Thymus (tissue), 11 donors: ENCODE measurements at regions not wholly inside any gene's neighbourhood (a gene's known extent, or its start where the extent isn't known, plus 50 kb on each side); places are given as distances from the start of the nearest gene placed in this dataset.

Experiments used
- DNase-seq, 9 donors: peaks; one replicate each; pipeline ENCODE4 v3.0.0-alpha.2; 2013; ENCODE audit warnings: low spot score in 9 of 9, low read depth in 6 of 9, missing footprints in 1 of 9
- H3K27ac ChIP-seq, 2 donors: one replicate each; pipeline ENCODE4 v1.5.1; 2013; ENCODE audit warnings: control low read depth in 1 of 2, low read depth in 1 of 2, low read length in 1 of 2, mild to moderate bottlenecking in 1 of 2, moderate library complexity in 1 of 2
- H3K27me3 ChIP-seq, 2 donors: one replicate each; pipeline ENCODE4 v1.5.1; 2013; ENCODE audit warnings: low read length in 1 of 2; ENCODE audit not compliant: control insufficient read depth in 2 of 2, insufficient read depth in 1 of 2
- H3K36me3 ChIP-seq, 2 donors: one replicate each; pipeline ENCODE4 v1.5.1; 2013; ENCODE audit warnings: low read length in 1 of 2, mild to moderate bottlenecking in 1 of 2, moderate library complexity in 1 of 2; ENCODE audit not compliant: control insufficient read depth in 2 of 2, insufficient read depth in 2 of 2
- H3K4me1 ChIP-seq, 2 donors: one replicate each; pipeline ENCODE4 v1.5.1; 2013; ENCODE audit warnings: low read length in 2 of 2; ENCODE audit not compliant: control insufficient read depth in 2 of 2, insufficient read depth in 2 of 2
- H3K4me3 ChIP-seq, 2 donors: one replicate each; pipeline ENCODE4 v1.5.1; 2013; ENCODE audit warnings: low read length in 2 of 2, control low read depth in 1 of 2, mild to moderate bottlenecking in 1 of 2
- H3K9me3 ChIP-seq, 2 donors: one replicate each; pipeline ENCODE4 v1.5.1; 2013; ENCODE audit warnings: low read length in 1 of 2, mild to moderate bottlenecking in 1 of 2; ENCODE audit not compliant: control insufficient read depth in 2 of 2, insufficient read depth in 1 of 2
- WGBS: extraction: QIAGEN DNeasy Blood & Tissue Kit; methylation state at CpG from one replicate; pipeline ENCODE4 v1.1.7; 2013; 5-methylcytosine and 5-hydroxymethylcytosine counted together
- donor health status: healthy.

DNA sequence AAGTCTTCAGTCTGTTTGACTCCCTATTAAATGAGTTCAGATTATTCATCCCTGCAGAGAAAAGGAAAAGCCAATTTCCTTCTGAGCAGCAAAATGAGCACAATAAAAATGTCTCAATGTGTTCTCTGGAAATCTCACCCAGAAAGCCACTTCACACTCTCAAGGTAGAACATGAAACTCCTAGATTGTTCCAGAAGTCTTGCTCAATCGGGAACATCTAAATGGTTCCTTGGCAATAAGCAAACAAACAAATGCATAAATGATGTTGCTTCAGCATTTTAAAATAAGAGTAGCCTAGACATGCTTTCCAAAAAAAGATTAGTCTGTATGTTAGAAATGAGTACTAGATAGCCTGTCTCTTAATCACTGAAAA is 59.7 kb upstream of the TNFRSF19 start:
- DNase-seq, result no peak
- 92% methylated on average over 1 of the region's 1 CpG for WGBS
- Histone ChIP-seq H3K4me3 (no peak overlapping the region), H3K27ac (no peak overlapping the region), H3K36me3 (no peaks in the 10 kb centered on the region), H3K4me1 (no peaks in the 10 kb centered on the region), H3K9me3 (no peaks in the 10 kb centered on the region), H3K27me3 (peaks cover 0 to 2% of the 10 kb centered on the region in 2 donors)

DNA sequence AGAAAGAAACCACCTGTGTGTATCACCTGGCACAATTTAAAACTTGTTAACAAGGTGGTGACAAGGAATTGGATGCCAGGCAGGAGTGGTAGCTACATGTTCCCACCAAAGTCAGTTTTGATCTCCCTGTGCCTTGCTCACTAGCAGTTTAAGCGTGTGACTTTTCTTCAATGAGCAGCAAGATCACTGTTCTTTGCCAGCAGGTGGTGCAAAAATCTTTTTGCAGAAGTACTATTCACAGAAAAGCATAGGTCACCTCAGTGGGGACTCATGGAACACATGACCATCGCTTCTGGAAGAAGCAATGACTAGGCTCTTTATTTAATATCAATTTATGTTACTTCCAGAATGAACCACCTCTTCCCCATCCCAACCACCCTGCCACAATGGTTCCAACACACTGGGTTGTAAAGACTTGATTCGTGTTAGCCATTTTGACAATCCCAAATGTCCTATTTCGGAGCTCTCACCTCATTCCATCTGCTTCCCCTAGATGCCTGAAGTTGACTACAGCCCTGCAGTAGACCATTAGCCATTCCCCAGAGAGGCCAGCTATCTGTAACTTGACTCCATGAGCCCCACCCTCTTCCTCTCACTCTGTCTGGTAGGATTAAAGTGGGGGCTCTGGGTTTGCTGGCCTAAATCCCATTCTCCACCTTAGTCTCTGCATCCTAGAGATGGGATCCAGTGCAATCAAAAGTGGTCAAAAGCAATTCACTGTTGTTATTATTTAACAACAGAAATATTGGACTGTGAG is 59.1 kb upstream of the TNFRSF19 start:
- Histone ChIP-seq H3K9me3 (no peaks in the 10 kb centered on the region), H3K36me3 (no peaks in the 10 kb centered on the region), H3K4me3 (no peak overlapping the region), H3K4me1 (no peaks in the 10 kb centered on the region), H3K27ac (no peak overlapping the region), H3K27me3 (peaks cover 0 to 7% of the 10 kb centered on the region in 2 donors)
- WGBS, result 68% methylated on average over 4 of the region's 4 CpGs
- DNase-seq, result peak in 4 of 9 donors; percentile 2 to 38 (median 6)

DNA sequence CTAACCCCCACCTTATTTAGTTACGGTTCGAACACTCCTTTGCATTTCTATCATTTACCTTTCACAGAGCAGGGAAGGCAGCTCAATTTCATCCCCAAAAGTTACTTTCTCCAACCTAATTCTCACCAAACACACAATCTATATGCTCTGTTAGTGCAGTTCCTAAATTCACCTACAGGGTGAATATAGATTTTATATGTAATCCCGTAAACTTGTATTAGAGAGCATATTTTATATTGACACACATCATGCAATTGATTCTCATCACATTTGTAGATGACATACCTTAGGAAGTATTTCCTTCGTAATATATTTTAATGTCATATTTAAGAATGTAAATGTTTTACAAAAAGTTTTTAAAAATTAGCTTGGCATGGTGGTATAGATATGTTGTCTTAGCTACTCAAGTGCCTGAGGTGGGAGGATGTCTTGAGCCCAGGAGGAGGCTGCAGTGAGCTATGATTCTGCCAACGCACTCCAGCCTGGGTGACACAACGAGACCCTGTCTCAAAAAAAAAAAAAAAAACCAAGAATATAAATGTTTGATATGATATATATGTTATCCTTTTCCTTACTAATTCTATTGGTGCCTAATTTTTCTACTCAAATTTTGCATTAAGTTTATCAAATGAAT is 57.3 kb upstream of the TNFRSF19 start:
- H3K9me3 ChIP-seq, result no peaks in the 10 kb centered on the region
- DNase-seq, result no peak
- 96% methylated on average over 6 of the region's 6 CpGs for WGBS

DNA sequence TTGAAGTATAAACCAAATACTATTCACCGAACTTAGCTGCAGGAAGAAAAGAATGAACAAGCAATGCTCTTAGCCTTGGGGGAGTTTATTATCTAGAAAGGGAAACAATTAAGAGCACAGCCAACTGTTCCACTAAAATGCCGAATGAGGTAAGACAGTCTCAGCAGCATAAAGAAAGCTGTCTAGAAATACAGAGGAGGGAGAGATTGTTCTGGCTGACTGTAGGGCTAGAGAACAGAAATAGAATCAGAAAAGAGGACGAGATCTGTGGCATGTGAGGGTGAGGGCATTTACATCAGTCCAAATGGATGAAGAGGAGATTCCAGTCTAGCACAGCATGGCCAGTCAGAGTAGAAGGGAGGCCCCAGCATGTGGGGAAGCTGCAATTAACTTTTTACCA is 56.8 kb upstream of the TNFRSF19 start:
- peaks cover 0 to 7% of the 10 kb centered on the region in 2 donors for H3K27me3 ChIP-seq
- no peaks in the 10 kb centered on the region for H3K36me3 ChIP-seq
- WGBS, result 92% methylated on average over 3 of the region's 3 CpGs
- DNase-seq, result no peak
- no peaks in the 10 kb centered on the region for H3K9me3 ChIP-seq
- H3K4me3 ChIP-seq, result no peak overlapping the region
- H3K27ac ChIP-seq, result no peak overlapping the region
- no peaks in the 10 kb centered on the region for H3K4me1 ChIP-seq

More for the DNA sequence above, 57.3 kb upstream of the TNFRSF19 start:
- H3K36me3 ChIP-seq, result no peaks in the 10 kb centered on the region
- H3K4me3 ChIP-seq, result no peak overlapping the region
- H3K27ac ChIP-seq, result no peak overlapping the region
- H3K27me3 ChIP-seq, result peaks cover 0 to 7% of the 10 kb centered on the region in 2 donors
- H3K4me1 ChIP-seq, result no peaks in the 10 kb centered on the region

DNA sequence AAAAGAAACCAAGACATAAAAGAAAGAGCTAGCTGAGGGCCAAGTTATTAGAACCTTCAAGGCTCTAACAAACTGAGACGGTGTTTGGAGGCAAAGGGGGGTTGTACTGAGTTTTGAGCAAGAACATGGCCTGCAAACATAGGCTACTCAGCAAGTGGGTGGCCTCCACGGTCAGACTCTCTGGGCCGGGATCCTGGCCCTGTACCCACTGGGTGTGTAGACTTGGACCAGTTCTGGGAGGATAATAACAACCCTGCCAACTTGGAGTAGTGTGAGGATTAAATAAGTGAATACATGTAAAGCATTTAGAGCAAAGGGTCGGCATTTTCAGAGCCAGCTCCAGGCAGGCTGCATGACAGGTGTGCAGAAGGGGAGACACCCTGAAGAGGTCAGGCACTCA is 56.1 kb upstream of the TNFRSF19 start:
- DNase-seq, result no peak
- WGBS, result 99% methylated on average over 4 of the region's 4 CpGs
- Histone ChIP-seq H3K36me3 (no peaks in the 10 kb centered on the region), H3K9me3 (no peaks in the 10 kb centered on the region), H3K27ac (no peak overlapping the region), H3K4me3 (no peak overlapping the region), H3K27me3 (peaks cover 0 to 7% of the 10 kb centered on the region in 2 donors), H3K4me1 (no peaks in the 10 kb centered on the region)

DNA sequence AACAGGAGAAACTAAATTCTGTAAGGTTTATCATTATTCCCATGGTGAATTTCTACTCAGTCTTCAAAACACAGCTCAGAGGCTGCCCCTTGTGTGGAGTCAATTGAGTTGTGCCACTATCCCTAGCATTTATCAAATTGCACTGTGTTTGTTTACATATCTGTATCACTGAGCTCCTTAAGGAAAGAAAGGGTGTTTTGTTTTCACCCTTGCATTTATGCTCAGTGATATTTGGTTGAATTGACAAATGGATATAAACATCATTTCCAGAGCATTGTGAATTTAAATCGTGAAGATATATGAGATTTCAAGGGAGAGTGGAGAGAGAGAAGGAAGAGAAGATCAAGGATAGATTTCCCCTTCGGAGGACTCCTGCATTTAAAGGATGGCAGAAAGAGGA is 55.1 kb upstream of the TNFRSF19 start:
- Histone ChIP-seq H3K4me3 (no peak overlapping the region), H3K27ac (no peak overlapping the region), H3K36me3 (no peaks in the 10 kb centered on the region), H3K4me1 (no peaks in the 10 kb centered on the region), H3K27me3 (peaks cover 0 to 7% of the 10 kb centered on the region in 2 donors), H3K9me3 (no peaks in the 10 kb centered on the region)
- WGBS, result 90% methylated on average over 2 of the region's 2 CpGs
- DNase-seq, result no peak

DNA sequence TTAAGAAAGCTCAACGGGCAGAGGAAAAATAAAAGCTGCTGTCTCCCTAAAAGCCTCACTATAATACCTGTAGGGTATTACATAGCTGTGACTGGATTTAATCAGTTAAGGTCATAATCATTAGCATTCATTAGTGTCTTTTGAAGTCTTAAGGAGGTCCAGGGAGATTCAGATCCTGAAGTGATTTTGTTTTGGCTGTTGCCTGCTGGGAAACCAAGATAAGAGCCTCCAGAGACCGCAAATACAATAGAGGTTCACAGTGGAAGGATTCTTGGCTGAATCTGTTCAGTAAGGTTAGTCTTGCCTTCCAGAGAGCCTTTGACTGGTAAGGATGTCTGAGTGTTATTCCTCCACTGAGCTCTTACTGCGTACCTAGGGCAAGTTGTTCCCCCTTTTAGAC is 54.0 kb upstream of the TNFRSF19 start:
- Histone ChIP-seq H3K27ac (peak overlapping the region in 1 of 2 donors; percentile 41), H3K27me3 (peaks cover 0 to 7% of the 10 kb centered on the region in 2 donors), H3K9me3 (no peaks in the 10 kb centered on the region), H3K36me3 (no peaks in the 10 kb centered on the region), H3K4me1 (no peaks in the 10 kb centered on the region), H3K4me3 (no peak overlapping the region)
- DNase-seq, result no peak
- WGBS, result 47% methylated on average over 3 of the region's 3 CpGs

DNA sequence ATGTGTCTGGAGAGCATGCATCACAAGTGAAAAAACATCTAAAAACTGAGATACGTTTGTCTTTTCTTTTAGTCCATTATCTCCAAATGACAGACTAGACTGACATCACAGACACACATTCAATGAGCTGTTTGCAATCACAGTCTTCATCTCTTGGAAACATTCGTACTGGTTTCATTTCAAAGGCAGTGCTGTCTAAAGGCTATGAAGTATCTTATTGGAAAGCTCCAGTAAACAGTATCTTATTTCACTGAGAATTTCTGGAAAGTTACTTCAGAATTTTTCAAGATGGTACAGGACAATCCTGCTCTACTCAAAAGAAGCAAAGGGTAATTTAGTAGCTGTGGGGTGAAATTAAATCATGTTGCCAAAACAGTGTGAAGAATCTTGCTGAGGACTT is 53.5 kb upstream of the TNFRSF19 start:
- no peak for DNase-seq
- H3K9me3 ChIP-seq, result no peaks in the 10 kb centered on the region
- no peaks in the 10 kb centered on the region for H3K4me1 ChIP-seq
- H3K27ac ChIP-seq, result no peak overlapping the region
- H3K4me3 ChIP-seq, result no peak overlapping the region
- no peaks in the 10 kb centered on the region for H3K36me3 ChIP-seq
- WGBS, result 72% methylated on average over 2 of the region's 2 CpGs
- H3K27me3 ChIP-seq, result peaks cover 0 to 7% of the 10 kb centered on the region in 2 donors

DNA sequence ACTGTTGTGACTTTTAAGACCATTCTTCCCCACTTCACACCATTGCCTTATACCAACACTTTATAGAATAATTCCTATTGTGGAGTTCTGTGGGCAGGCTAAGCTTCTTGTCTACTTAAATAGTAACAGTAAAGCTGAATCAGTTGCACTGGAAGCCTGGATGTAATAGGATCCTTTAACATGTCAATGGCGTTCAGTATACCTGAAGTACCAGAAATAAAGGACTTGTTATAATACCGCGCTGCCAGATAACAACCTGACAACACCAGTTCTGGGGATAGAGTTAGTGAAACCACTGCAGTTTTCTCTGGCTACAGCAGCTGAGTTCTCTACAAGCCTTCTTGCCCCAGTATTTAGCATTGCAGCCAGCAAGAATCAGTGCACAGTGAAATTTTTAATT is 52.0 kb upstream of the TNFRSF19 start:
- H3K27me3 ChIP-seq, result peaks cover 0 to 7% of the 10 kb centered on the region in 2 donors
- H3K27ac ChIP-seq, result no peak overlapping the region
- H3K36me3 ChIP-seq, result no peaks in the 10 kb centered on the region
- DNase-seq, result no peak
- WGBS, result 95% methylated on average over 3 of the region's 3 CpGs
- H3K4me3 ChIP-seq, result no peak overlapping the region
- H3K9me3 ChIP-seq, result no peaks in the 10 kb centered on the region
- no peaks in the 10 kb centered on the region for H3K4me1 ChIP-seq
